Suprapubic skin (tissue), 4 donors: ENCODE measurements at regions not wholly inside any gene's neighbourhood (a gene's known extent, or its start where the extent isn't known, plus 50 kb on each side); places are given as distances from the start of the nearest gene placed in this dataset.

Source experiments
- CTCF ChIP-seq, 2 donors: fragments of 200-600 bp in 1 of 2; fragments of 450-650 bp in 1 of 2; sonication (generic) in 1 of 2; IDR thresholded peaks; one replicate each; pipeline ENCODE4 v1.5.1; 2016 to 2019; ENCODE audit warnings: antibody characterized with exemption in 2 of 2, mild to moderate bottlenecking in 1 of 2, moderate library complexity in 1 of 2
- POLR2A ChIP-seq, 2 donors: fragments of 450-650 bp; IDR thresholded peaks; one replicate each; pipeline ENCODE4 v1.6.1; 2017; ENCODE audit warnings: antibody characterized with exemption in 2 of 2, mild to moderate bottlenecking in 2 of 2, moderate library complexity in 2 of 2
- POLR2AphosphoS5 ChIP-seq, 3 donors: sonication (generic); formaldehyde crosslinking; IDR thresholded peaks; one replicate each; pipeline ENCODE4 v1.6.1; 2017; ENCODE audit warnings: antibody characterized with exemption in 3 of 3

GRCh38 chr1:81583878-81584277, 216.9 kb upstream of the ADGRL2 start:
- no peak for TF ChIP-seq POLR2A (IDR thresholded peaks at IDR 0.05)
- no peak for TF ChIP-seq CTCF (IDR thresholded peaks at IDR 0.05)
- no peak for TF ChIP-seq POLR2AphosphoS5 (IDR thresholded peaks at IDR 0.05)
